GM18505 (cell line): ENCODE measurements at regions not wholly inside any gene's neighbourhood (a gene's known extent, or its start where the extent isn't known, plus 50 kb on each side); places are given as distances from the start of the nearest gene placed in this dataset.

Experiments used
- ATAC-seq: cut with Tn5 transposase; IDR thresholded peaks from one replicate; pipeline ENCODE4 v1.9.1; 2021; ENCODE audit not compliant: unreplicated experiment
- POLR2A ChIP-seq: IDR thresholded peaks from 4 replicates; pipeline ENCODE4 v1.6.1; 2011; ENCODE audit warnings: borderline replicate concordance; ENCODE audit not compliant: insufficient read depth, insufficient read length; ENCODE audit errors: extremely low read depth

GRCh38 chr12:88416786-88417185 lies 163.5 kb downstream of the KITLG start:
- ATAC-seq = no peak
- TF ChIP-seq POLR2A = no peak

DNA sequence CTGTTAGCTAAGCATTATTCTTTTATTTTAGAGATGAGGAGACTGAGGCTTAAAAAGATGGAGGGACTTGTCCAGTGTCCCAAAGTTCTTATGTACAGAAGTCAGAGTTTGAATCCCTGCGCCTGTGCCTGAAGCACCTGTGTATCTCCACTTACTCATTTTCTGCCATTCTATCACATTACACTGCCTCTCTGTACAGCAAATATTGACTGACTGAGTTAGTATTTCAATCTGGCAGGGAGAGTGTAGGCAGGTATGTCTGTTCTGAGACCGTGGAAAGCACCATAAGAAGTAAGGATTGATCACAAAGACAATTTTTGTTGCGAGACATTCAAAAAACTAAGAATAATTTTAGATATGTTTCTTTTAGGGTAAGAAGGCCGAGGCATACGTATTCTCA lies 162.7 kb downstream of the KITLG start:
- no peak for TF ChIP-seq POLR2A
- no peak for ATAC-seq

- TF ChIP-seq POLR2A = no peak
- ATAC-seq = no peak
Measured at GRCh38 chr12:88418856-88419497, 161.3 kb downstream of the KITLG start.

- TF ChIP-seq POLR2A = no peak
- ATAC-seq = no peak
Measured at GRCh38 chr12:88419794-88420193, 160.5 kb downstream of the KITLG start.

- TF ChIP-seq POLR2A = no peak
Measured at GRCh38 chr12:88420457-88420856, 159.8 kb downstream of the KITLG start.

GRCh38 chr12:88424791-88425730 lies 155.2 kb downstream of the KITLG start:
- TF ChIP-seq POLR2A = no peak
- no peak for ATAC-seq

More at GRCh38 chr12:88420457-88420856, 159.8 kb downstream of the KITLG start:
- ATAC-seq = no peak

GRCh38 chr12:88428350-88428749 lies 151.9 kb downstream of the KITLG start:
- ATAC-seq = no peak

GRCh38 chr12:88431246-88431645 lies 149.0 kb downstream of the KITLG start:
- no peak for ATAC-seq
- no peak for TF ChIP-seq POLR2A

More at GRCh38 chr12:88428350-88428749, 151.9 kb downstream of the KITLG start:
- no peak for TF ChIP-seq POLR2A

DNA sequence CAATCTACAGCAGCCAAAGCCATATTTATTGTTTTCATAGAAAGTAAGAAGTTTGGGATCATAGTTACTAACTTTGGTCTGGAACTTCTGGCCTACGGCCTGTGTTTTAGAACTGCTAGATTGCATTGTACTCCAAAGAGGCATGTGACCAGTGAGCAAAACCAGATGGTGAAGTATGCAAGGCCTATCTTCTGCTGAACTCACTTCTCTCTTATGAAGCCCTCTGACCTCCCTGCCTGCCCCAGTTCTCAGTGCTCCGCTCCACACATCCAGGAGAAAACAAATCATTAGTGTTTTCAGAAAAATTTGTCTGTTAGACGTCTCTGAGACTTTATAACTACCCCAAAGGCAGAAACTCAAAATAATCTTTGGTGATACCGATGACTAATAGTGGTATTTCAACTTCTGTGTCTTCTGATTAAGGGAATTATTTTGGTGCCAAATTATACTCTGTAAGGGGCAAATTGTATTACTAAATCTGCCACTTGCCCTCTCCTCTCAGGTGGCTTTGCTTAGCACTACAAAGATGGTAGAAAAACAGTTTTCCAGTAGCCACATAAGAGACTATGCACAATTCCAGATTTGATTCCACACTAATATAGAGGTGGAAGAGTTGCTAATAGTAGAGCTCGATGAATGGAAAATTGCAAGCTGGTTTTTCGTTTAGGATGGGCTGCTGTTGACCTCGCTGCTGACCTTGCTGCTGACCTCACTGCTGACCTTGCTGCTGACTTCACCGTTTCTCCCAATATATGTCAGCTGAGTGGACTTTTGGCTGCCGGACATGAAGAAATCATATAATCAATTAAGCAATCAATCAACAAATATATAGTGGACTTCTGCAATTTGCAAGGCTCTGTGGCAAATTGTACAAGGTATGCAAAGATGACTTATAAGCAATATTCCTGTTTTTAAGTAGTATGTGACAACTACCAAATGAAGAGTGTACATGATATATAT lies 147.5 kb downstream of the KITLG start:
- ATAC-seq = no peak
- no peak for TF ChIP-seq POLR2A

DNA sequence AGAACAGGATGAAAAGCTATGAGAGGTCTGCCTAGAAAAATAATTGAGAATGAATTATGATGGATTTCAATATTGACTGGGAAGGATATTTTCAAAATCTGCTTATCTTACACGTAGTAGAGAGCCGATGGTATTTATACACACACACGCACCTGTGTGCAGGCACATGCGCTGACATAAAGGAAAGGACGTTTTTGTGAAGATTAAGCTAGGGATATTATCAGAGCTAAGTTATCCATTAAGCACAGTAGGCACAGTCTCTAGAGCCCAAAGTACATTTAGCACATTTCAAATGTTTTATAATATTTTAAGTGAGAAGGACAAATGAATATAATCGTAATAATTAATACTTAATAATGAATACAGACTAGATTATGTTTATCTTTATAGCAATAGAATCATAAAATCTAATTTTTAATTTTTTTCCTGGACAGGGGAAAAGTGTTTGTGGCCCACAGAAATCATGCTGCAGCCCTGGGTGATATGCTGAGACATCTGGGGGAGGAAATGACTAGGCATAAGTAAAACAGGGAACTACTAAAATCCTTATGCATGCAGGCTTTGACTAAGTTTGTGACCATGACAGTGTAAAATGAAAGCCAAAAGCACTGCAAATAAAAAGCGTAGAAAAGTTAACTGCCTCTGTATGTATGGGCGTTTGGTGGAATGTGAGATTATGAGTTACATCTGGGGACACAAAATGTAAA lies 146.1 kb downstream of the KITLG start:
- TF ChIP-seq POLR2A = no peak
- peak; percentile 94 for ATAC-seq

DNA sequence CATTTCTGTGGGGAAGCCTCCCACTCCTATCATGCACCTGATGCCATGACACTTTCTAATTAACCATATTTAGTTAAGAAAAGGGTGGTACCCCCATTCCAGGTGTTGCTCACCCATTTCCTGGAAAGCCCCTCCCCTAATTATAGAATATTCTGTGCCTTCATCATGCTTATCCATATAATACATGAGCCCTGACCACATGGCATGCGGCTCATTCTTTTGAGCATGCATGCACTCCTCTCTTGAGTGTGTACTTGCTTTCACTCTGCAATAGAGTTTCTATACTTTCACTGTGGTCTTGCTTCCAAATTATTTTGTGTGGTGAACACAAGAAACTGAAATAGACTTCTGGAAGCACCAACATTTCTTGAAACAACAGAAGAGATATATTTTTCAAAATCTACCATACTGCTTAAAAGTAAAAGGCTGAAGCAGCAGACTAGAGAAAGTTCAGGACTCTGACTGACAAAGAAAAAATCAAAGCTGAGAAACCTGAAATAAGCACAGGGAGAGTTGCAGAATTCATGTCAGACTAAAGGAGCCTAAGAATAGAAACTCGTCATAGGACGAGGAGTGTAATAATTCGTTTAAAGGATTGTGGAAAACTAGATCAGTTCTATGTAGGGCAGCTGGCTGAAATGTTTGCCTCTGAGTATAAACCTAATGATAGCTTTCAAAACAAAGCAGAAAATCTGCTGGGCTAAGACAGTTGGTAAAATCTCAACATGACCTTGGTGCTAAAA lies 144.8 kb downstream of the KITLG start:
- no peak for TF ChIP-seq POLR2A
- ATAC-seq = no peak

GRCh38 chr12:88437226-88437625 lies 143.0 kb downstream of the KITLG start:
- no peak for ATAC-seq
- no peak for TF ChIP-seq POLR2A
